ENCODE measurements at regions not wholly inside any gene's neighbourhood (a gene's known extent, or its start where the extent isn't known, plus 50 kb on each side); places are given as distances from the start of the nearest gene placed in this dataset.

- FAIRE-seq (no peak), DNase-seq (ENCODE audit: insufficient read length, low spot score) (no peak)
Observed at GRCh38 chr4:186936496-186937375, 213.1 kb upstream of the FAT1 start.

GRCh38 chr4:186939226-186939625, 215.6 kb upstream of the FAT1 start:
- no peak for TF ChIP-seq CTCF (IDR thresholded peaks at IDR 0.05; ENCODE audit: insufficient read depth, missing control alignments)
- DNase-seq (ENCODE audit: insufficient read length, low spot score) (no peak), FAIRE-seq (no peak)

More at GRCh38 chr4:186936496-186937375, 213.1 kb upstream of the FAT1 start:
- TF ChIP-seq CTCF (IDR thresholded peaks at IDR 0.05; ENCODE audit: insufficient read depth, missing control alignments) = no peak

- TF ChIP-seq CTCF (IDR thresholded peaks at IDR 0.05; ENCODE audit: insufficient read depth, missing control alignments) = no peak
- DNase-seq (ENCODE audit: insufficient read length, low spot score) (no peak), FAIRE-seq (no peak)
Observed at GRCh38 chr4:186939766-186940165, 216.1 kb upstream of the FAT1 start.

- no peak for FAIRE-seq
- no peak for TF ChIP-seq CTCF (IDR thresholded peaks at IDR 0.05; ENCODE audit: insufficient read depth, missing control alignments)
- DNase-seq (ENCODE audit: insufficient read length, low spot score) = no peak
Observed at GRCh38 chr4:186940476-186940875, 216.8 kb upstream of the FAT1 start.

- DNase-seq (ENCODE audit: insufficient read length, low spot score) (no peak), FAIRE-seq (no peak)
- TF ChIP-seq CTCF (IDR thresholded peaks at IDR 0.05; ENCODE audit: insufficient read depth, missing control alignments) = no peak
Observed at GRCh38 chr4:186942758-186943377, 219.2 kb upstream of the FAT1 start.

GRCh38 chr4:186943411-186943810, 219.8 kb upstream of the FAT1 start:
- FAIRE-seq (no peak), DNase-seq (ENCODE audit: insufficient read length, low spot score) (no peak)
- no peak for TF ChIP-seq CTCF (IDR thresholded peaks at IDR 0.05; ENCODE audit: insufficient read depth, missing control alignments)

GRCh38 chr4:186946136-186946535, 222.5 kb upstream of the FAT1 start:
- no peak for TF ChIP-seq CTCF (IDR thresholded peaks at IDR 0.05; ENCODE audit: insufficient read depth, missing control alignments)
- DNase-seq (ENCODE audit: insufficient read length, low spot score) = no peak
- FAIRE-seq = no peak
